ENCODE measurements at regions not wholly inside any gene's neighbourhood (a gene's known extent, or its start where the extent isn't known, plus 50 kb on each side); places are given as distances from the start of the nearest gene placed in this dataset.
A peak's percentile ranks its signal among the peaks of the same experiment; 100 is the strongest.

DNA sequence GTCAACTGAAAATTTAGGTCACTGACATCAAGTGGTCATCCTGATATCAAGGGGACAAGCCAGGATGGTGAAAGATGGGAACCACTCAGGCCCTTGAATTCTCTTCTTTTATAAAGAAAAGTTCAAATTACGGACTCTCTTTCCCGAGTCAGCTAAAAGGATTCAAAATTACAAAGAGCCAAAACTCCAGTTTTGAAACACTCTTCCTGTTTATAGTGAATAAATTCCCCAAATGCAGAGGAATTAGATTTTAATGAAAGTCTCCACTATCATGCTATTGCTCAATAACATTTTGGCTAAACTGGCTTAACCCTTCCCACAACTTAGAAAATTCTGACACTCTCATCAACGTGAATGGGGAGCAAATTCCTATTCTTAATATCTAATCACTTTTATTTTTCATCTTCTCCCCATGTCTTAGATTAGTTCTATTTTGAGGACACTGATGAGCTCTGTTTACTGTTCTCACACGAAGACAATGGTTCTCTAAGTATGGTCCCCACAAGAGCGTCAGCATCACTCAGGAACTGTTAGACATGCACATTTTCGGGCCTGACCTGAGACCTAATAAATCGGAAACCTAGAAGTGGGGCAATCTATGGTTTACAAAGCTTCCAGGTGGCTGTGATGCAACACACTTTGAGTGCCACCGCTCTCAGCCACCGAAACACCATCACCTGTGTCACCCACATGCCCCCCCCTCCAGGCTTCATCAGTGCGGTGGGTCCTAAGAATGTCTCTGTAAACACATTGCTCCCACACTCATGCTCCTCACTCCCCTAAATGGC is 64.4 kb upstream of the TIAM1 start:
- Histone ChIP-seq H3K27ac (peak overlapping the region; percentile 25), H3K4me3 (no peak overlapping the region), H3K4me1 (no peaks in the 10 kb centered on the region), H3K9me3 (no peaks in the 10 kb centered on the region), H3K27me3 (no peaks in the 10 kb centered on the region), H3K36me3 (no peaks in the 10 kb centered on the region)
- TF ChIP-seq POLR2A (IDR thresholded peaks at IDR 0.05) (no peak), POLR2AphosphoS5 (IDR thresholded peaks at IDR 0.05; ENCODE audit: insufficient read depth in 1 of 2, low read depth in 1 of 2) (no peak)
- TF ChIP-seq, protein P1, sequence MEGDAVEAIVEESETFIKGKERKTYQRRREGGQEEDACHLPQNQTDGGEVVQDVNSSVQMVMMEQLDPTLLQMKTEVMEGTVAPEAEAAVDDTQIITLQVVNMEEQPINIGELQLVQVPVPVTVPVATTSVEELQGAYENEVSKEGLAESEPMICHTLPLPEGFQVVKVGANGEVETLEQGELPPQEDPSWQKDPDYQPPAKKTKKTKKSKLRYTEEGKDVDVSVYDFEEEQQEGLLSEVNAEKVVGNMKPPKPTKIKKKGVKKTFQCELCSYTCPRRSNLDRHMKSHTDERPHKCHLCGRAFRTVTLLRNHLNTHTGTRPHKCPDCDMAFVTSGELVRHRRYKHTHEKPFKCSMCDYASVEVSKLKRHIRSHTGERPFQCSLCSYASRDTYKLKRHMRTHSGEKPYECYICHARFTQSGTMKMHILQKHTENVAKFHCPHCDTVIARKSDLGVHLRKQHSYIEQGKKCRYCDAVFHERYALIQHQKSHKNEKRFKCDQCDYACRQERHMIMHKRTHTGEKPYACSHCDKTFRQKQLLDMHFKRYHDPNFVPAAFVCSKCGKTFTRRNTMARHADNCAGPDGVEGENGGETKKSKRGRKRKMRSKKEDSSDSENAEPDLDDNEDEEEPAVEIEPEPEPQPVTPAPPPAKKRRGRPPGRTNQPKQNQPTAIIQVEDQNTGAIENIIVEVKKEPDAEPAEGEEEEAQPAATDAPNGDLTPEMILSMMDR (IDR thresholded peaks at IDR 0.05), result no peak
- intact Hi-C loops (cut with DNase I), result no loop called here
- no peak for DNase-seq (ENCODE audit: extremely low spot score in 2 of 2)

DNA sequence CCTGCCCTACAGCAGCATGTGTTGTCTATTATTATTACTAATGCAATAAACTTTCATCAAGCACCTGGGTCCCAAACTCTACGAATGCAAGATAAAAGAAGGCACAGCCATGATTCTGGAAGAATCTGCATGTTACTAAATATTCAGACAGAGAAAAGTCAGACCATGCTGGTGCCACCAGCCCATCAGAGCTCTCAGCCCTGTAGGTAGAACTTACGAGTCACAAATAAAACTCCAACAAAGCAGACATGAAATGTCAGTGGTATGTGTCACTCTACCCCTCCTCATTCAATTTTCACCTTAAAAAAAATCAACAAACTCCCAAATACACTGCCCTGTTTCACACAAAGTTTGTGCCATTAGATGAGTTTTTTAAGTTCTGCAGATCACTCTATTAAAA is 62.4 kb upstream of the TIAM1 start:
- intact Hi-C loops (cut with DNase I), result no loop called here

DNA sequence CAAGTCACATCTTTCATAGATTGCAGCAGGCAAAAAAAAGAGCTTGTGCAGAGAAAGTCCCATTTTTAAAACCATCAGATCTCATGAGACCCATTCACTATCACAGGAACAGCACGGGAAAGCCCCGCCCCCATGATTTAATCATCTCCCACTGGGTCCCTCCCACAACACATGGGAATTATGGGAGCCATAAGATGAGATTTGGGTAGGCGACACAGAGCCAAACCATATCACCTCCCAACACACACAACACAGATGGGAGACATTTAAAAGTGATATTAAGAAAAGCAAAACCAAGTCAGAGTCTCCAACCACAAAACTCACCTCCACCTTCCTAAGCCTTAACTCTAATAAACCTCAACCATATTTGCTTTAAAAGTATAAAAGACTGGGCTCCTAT is 61.5 kb upstream of the TIAM1 start:
- TF ChIP-seq, protein P1 (IDR thresholded peaks at IDR 0.05), result no peak
- TF ChIP-seq POLR2AphosphoS5 (IDR thresholded peaks at IDR 0.05; ENCODE audit: insufficient read depth in 1 of 2, low read depth in 1 of 2), result no peak
- TF ChIP-seq POLR2A (IDR thresholded peaks at IDR 0.05), result no peak

More for the DNA sequence above, 62.4 kb upstream of the TIAM1 start:
- no peaks in the 10 kb centered on the region for H3K9me3 ChIP-seq
- H3K4me3 ChIP-seq, result no peak overlapping the region
- no peak for DNase-seq (ENCODE audit: extremely low spot score in 2 of 2)
- H3K27me3 ChIP-seq, result no peaks in the 10 kb centered on the region
- no peaks in the 10 kb centered on the region for H3K36me3 ChIP-seq
- TF ChIP-seq, protein P1 (IDR thresholded peaks at IDR 0.05), result no peak
- no peak for TF ChIP-seq POLR2A (IDR thresholded peaks at IDR 0.05)
- TF ChIP-seq POLR2AphosphoS5 (IDR thresholded peaks at IDR 0.05; ENCODE audit: insufficient read depth in 1 of 2, low read depth in 1 of 2), result no peak
- no peaks in the 10 kb centered on the region for H3K4me1 ChIP-seq
- H3K27ac ChIP-seq, result no peak overlapping the region

DNA sequence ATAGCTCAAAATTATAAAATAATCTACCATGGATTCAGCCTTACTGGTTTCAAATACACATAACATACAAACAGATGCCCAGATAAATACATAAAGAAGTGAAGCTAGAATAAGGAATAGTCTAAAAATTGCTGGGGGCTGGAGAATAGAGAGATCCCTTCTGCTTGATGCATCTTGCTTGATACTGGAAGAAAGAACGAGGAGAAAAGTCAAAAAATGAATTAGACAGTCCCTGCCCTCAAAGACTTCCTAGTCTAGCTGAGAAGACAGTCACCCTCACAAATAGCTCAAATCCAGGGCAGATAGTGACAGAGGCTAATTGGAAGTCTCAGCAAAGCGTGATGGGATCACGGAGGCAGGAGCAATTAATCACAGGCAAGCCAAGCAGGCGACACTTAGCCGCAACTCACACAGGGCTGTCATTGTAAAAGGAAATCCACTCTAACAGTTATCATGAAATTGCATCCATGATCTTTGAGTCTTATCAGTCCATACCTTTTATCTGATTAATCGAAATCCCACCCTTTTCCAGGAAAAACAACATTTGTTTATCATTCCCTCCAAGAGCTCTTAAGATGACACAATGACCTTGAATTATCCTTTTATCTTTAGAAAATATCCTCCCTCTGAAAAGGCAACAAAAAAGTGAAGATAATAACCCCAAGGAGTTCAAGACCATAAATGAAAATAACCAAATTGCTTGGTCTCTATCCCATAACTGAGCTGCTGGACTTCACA is 59.7 kb upstream of the TIAM1 start:
- intact Hi-C loops (cut with DNase I), result no loop called here
- no peak for DNase-seq (ENCODE audit: extremely low spot score in 2 of 2)
- no peak overlapping the region for H3K4me3 ChIP-seq
- H3K4me1 ChIP-seq, result no peaks in the 10 kb centered on the region
- H3K27ac ChIP-seq, result no peak overlapping the region
- no peaks in the 10 kb centered on the region for H3K36me3 ChIP-seq
- TF ChIP-seq, protein P1 (IDR thresholded peaks at IDR 0.05), result no peak
- TF ChIP-seq POLR2A (IDR thresholded peaks at IDR 0.05) (no peak), POLR2AphosphoS5 (IDR thresholded peaks at IDR 0.05; ENCODE audit: insufficient read depth in 1 of 2, low read depth in 1 of 2) (no peak)
- no peaks in the 10 kb centered on the region for H3K27me3 ChIP-seq
- H3K9me3 ChIP-seq, result no peaks in the 10 kb centered on the region

More for the DNA sequence above, 61.5 kb upstream of the TIAM1 start:
- H3K36me3 ChIP-seq, result no peaks in the 10 kb centered on the region
- intact Hi-C loops (cut with DNase I), result no loop called here
- no peak for DNase-seq (ENCODE audit: extremely low spot score in 2 of 2)
- H3K4me1 ChIP-seq, result no peaks in the 10 kb centered on the region
- no peak overlapping the region for H3K4me3 ChIP-seq
- H3K9me3 ChIP-seq, result no peaks in the 10 kb centered on the region
- no peak overlapping the region for H3K27ac ChIP-seq
- no peaks in the 10 kb centered on the region for H3K27me3 ChIP-seq

DNA sequence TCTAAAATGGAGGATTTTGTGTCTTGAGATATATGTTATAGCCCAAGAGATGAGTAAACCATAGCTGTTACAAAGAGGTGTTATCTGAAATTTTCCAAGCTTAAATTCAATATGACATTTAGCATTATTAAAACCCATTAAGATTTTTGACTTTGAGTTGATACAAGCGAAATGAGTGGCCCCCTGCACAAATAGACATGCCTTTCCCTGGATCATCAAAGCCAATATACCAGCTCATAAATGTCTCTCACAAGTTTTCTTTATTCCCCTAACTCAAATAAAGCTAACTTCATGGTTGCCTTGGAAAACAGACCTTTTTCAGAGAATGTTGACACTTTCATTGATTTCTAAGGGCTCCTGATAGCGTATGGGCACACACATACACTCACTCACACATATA is 55.5 kb upstream of the TIAM1 start:
- no peaks in the 10 kb centered on the region for H3K4me1 ChIP-seq
- no peak for TF ChIP-seq POLR2AphosphoS5 (IDR thresholded peaks at IDR 0.05; ENCODE audit: insufficient read depth in 1 of 2, low read depth in 1 of 2)
- TF ChIP-seq POLR2A (IDR thresholded peaks at IDR 0.05), result no peak
- TF ChIP-seq, protein P1 (IDR thresholded peaks at IDR 0.05), result no peak
- no peak overlapping the region for H3K27ac ChIP-seq
- no peaks in the 10 kb centered on the region for H3K9me3 ChIP-seq
- H3K36me3 ChIP-seq, result no peaks in the 10 kb centered on the region
- H3K4me3 ChIP-seq, result no peak overlapping the region
- no peak for DNase-seq (ENCODE audit: extremely low spot score in 2 of 2)
- intact Hi-C loops (cut with DNase I), result no loop called here
- H3K27me3 ChIP-seq, result no peaks in the 10 kb centered on the region
